Activated CD4-positive, alpha-beta T cell treated with anti-CD3 and anti-CD28 coated beads, Interleukin-2, amount 50 U/mL, for 48 hours (primary cell): ENCODE measurements at regions not wholly inside any gene's neighbourhood (a gene's known extent, or its start where the extent isn't known, plus 50 kb on each side); places are given as distances from the start of the nearest gene placed in this dataset.
"Not testable (repeated sequence)": the region's sequence is repeated elsewhere in the genome, so short reads cannot be mapped to it uniquely, and the experiment has no call there.

Experiments
- DNase-seq, 2 experiments: peaks; one replicate each; pipeline ENCODE4 v3.0.0-alpha.2; 2020

DNA sequence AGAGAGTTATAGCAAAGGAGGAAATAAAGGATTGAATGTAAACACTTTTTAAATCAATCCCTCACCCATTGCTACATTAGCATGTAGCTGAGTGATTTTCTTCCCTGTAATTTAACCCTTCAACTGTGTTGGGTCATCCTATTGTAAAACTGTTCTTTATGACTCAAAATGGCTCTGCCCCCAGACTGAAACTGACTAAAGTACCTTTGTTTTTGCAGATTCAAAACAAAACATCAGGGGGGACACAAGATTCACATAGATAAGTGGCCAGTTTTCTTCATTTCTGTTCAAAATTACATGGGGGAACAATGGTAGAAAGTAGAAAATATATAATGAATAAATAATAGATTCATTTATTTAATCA is 268.4 kb downstream of the IGSF11 start:
- DNase-seq = no peak

DNA sequence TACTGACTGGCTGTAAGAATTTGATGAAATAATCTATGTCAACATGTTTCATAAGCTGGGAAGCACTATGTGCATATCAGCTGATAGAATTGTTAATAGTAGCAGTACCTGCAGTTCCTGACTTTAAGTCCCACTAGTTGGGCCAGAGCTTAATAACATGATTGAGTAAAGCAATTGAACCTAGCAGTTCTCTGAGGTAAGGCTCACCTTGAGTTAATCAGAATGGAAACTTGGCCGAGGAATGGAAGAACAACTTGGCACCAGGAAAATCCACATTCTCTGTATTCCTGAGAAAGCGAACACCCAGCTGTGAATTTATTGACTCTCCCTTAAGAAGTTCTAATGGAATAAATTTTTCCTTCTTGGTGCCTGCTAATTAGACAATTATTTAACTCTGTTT is 262.6 kb downstream of the IGSF11 start:
- no peak for DNase-seq

DNA sequence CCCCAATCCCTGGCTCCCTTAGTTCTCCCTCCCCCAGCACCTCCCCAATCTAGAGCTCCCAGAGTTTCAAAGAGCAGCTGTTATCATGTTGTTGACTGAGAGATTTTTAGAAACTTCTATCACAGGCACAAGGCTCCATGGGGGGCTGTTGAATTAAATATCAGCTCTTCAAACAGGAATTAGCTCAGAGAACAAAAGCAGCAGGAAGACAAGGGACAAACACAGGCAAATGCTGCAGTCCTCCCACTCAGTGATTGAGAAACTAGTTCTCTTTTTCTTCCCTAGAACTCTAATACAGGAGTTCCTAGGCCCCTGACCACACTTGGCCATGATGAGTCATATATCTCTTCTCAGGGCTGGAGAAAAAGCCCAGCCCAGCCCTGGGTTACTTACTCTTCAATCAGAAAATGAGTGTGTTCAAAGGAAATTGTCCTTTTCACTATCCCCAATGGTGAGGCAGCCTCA is 262.1 kb downstream of the IGSF11 start:
- peak; percentile 4 to 6 for DNase-seq

DNA sequence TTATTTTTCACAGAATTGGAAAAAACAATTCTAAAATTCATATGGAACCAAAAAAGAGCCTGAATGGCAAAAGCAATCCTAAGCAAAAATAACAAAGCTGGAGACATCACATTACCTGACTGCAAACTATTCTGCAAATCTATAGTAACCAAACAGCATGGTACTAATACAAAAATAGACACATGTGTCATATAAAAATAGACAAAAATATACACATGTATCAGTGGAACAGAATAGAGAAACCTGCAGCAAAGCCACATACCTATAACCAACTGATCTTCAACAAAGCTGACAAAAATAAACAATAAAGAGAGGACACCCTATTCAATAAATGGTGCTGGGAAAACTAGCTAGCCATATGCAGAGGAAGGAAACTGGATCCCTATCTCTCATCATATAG is 259.6 kb downstream of the IGSF11 start:
- no peak for DNase-seq

DNA sequence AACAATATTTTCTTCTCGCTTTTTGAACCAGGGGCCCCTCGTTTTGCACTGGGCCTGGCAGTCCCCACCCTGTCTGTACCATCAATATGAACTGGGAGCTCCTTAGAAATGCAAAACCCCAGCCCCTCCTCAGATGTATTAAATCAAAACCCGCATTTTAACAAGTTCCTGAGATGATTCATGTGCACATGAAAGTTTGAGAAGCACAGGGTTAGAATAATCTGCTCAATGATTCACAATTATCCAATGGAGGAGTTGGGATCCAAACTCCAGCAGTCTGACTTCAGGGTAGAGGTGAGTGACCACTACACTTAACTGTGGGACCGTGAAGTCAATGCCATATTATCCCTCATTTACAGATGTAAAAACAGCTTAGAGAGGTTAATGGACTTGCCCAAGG is 256.4 kb downstream of the IGSF11 start:
- DNase-seq = no peak

DNA sequence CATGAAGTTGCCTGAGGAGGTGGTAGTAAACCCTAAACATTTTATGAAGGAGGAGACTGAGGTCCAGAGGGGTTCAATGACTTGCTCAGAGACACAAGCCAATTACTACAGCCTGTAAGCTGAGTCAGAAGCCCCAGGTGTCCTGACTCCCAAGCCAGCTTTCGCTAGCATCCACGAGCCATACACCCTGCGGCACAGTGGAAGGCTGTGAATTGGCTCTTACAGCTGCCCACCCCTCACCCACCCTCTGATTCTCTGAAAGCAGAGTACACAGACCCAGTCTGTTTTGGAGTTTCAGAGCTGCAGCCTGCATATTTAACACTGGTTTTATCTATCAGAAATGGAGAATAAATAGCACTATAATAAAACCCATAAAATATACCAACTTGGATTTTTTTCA is 253.4 kb downstream of the IGSF11 start:
- DNase-seq = no peak

DNA sequence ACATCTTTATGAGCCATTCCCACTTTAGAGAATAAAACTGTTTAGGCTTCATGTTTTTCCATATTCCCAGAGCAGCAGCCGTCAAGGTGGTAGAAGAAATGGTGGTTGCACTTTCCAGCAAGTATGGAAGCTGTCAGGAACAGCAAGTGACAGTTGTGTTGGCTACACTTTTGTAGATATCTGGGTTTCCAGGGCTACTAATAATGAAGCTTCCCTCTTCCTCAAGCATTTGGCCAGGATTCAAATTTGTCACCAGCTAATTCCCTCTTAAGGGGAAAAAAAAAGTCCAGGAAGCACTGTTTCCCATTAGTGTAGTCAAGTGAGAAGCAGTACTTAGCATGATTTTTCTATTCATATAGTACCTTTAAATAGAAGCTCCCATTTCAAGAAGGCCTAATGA is 252.8 kb downstream of the IGSF11 start:
- DNase-seq = no peak

DNA sequence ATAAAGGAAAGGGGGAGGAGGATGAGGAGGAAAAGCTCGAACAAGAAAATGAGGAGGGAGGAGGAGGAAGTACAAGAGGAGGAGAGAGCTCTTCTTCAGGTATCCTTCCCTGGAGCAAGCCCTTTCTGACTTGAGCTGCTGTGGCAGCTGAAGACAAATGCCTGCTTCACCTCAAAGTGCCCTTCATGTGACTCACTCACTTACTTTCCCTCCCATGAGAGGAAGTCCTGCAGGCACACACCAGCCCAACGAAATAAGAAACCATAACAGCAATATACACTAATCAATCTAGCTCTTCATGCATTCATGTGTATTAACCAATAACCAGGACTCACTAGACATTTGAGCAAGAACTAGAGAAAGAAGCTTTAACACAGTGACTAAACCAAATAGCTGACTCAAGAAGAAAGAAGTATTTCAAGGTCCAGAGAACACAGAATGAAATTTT is 251.9 kb downstream of the IGSF11 start:
- DNase-seq = no peak

DNA sequence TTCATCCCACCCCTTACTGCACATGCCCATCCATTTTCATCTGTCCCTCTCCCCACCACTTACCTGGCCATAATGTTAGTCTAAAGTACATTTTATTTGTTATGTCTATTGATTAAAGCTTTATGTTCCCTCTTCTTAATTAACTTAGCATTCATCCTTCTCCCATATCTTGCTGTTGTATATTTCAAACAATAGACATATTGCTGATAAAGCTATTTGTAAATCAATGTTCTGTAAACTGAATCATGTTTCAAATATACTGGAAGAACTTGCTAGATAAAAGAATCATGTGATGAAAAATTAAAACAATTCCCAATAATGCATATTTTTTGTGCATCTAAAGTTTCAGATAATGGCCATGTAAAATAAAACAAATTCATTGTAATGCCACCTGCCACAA is 249.2 kb downstream of the IGSF11 start:
- DNase-seq = no peak

DNA sequence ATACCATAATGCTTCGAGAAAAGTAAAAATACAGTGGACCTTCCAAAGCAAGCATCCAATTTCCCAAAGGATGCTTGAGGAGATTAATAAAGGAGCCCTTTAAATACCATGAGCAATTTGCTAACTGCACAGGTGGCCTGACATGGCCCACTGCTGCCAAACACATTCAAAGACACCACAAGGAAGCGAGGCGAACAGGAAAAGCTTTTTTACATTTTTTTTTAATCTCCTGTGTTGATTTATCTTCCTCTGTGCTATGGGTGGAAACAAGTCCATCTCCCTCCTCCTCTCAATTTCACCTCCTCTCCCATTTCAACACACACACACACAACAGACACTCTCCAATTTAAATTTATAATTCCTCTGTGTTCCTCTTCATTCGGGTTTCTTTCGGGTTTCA is 243.4 kb downstream of the IGSF11 start:
- no peak for DNase-seq

DNA sequence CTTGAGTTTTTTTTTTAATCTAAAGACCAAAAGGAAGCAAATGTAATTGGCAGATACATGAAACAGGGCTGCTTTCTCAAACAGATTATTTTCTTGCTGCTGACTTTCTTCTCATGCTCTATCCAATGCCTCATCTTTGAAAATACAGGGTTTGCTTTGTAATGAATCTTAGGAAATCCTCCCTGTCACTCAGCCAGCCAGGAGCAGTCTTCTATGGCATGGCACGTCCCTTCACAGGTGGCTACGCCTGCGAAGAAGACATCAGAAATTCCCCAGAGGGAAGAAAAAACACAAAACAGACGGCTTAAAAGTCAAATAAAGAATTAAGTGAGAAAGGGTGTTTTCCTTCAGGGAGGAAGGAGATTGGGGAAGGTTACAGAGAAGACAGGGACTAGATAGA is 242.5 kb downstream of the IGSF11 start:
- DNase-seq = no peak

DNA sequence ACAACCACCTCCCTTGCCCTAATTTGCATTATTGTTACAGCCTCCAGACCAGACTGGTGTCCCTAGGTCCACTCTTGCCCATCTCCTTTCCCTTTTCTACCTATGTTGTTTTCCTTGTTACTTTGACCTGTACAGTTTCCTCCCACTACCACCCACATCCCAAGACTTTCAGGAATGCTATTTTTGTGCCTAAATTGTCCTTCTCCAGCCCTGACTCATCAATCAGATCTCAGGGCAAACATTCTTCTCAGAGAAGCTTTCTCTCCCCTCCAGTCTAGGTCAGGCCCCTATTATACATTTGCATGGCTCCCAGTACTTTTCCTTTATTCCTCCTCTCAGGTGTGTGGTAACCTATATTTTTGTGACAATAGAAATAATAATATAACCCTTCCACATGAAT is 241.5 kb downstream of the IGSF11 start:
- no peak for DNase-seq

DNA sequence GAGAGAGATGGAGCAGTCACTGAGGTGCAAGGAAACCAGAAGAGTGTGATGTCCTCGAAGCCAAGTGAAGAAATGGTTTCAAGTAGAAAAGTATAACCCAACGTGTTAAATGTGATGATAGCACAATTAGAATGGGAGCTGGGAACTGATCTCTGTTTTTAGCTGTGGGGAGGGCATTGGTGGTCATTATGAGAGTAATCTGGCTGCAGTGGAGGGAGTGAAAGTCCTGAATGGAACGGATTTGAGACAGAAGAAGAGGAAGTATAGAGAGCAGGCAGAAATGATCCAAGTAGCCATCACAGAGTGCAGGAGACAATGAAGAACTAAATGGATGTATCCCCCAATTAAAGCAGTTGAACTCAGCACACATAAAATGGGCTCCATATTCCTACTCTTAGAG is 235.3 kb downstream of the IGSF11 start:
- DNase-seq = no peak

DNA sequence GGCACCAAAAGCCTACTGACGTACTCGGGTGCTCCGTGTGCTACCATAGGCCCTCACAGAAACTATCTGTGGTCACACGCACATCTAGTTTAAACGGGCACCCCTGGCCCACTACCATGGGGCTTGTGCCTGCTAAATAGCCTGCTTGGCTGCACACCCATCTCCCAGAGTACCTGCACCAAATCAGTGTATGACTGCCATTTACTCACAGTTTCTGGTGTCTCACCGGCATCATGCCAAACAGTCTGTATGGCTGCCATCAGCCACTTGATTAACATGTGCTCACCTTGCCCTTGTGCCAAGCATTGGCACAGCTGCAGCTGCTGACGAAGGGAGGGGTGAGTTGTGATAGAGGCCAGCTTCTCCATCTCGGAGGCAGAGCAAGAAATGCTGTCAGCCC is 232.7 kb downstream of the IGSF11 start:
- no peak for DNase-seq

DNA sequence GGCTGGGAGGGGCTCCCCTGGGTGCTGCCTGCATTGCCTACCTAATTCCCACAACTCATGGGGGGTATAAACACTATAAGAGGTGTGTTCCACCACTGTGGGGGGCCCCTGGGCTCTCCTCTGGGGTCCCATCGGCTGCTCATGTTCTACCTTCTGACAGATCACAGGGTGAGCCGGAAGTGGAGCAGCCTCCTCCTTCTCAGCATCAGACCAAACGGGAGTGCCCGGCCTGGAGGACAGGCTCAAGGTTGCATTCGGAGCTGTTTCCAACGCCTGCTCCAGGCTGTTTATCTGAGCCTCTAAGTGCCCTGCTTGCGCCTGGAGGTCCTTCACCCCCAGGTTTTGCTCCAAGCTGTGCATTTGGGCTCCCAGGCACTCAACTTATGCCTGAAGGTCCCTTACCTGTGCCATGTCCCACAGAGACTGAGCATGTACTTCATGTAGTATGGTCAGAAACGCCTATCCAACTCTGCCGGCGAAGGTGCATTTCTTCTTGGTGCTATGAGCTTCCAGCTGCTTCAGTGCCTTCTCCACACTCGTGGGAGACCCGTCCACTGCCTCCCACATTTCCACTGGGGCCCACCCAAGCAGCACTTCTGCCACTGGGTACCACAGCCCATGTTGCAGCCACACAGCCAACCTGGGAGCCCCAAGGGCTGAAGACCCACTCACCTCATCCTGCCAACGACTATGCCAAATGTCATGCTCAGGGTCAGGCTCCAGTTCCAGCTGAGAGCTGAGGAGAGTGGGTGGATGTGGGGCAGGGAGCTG is 232.1 kb downstream of the IGSF11 start:
- DNase-seq = no peak

DNA sequence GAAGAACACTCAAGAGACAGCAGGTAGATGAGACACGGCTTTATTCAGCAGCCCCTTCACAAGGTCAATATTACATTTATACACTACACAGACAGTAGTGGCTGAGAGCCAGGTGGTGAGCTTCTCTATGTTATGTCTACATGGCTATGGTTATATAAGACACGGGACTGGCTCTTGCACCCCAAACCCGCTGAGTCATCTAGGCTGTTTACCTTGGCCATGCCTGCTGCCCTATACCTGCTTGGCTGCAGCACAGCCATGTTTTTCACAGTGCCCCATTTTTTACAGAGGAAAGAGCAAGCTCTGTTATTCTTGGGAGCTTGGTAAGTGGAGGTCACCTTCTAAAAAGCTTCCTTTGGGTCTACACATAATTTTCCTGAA is 231.6 kb downstream of the IGSF11 start:
- no peak for DNase-seq

DNA sequence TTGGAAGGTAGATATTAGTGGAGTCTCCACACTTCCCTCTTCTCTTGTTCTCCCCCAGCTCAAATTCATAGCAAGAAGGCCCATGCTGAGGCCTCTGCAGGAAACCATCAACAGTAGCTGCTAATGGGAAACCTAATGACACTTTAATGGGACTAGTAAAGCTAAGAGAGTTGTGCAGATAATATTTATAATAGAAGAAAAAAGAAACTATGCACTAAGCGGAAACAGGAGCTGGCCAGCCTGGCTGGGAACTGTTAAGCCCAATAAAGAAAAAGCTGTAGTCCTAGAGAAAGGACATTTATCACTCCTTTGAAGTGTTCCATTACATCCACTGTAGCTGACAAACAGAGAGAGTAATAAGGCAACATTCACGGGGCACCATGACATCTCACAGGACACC is 229.6 kb downstream of the IGSF11 start:
- DNase-seq = no peak

DNA sequence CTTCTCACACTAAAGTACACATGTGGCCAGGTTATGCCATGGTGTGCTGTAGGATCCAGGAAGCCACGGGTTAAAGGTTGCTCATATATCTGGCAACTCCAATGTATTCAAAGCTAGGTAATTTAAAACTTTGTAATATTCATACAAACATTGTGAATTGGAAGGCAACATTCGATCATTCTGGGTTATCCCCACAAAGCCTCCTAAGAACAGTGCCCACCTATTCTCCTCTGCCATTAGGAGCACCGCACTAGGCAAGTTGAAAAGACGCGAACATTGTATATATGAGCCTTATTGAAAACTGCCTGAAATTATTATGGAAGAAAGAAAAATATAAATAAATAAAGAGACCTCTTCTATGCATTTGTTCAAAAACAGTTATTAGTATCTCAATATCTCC is 228.2 kb downstream of the IGSF11 start:
- DNase-seq = no peak

DNA sequence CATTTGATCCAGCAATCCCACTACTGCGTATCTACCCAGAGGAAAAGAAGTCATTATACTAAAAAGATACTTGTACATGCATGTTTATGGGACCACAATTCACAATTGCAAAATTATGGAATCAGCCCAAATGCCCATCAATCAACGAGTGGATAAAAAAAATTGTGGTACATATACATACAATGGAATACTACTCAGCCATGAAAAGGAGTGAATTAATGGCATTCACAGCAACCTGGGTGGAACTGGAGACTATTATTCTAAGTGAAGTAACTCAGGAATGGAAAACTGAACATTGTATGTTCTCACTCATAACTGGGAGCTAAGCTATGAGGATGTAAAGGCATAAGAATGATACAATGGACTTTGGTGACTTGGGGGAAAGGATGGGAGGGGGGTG is 227.3 kb downstream of the IGSF11 start:
- not testable (repeated sequence) for DNase-seq

DNA sequence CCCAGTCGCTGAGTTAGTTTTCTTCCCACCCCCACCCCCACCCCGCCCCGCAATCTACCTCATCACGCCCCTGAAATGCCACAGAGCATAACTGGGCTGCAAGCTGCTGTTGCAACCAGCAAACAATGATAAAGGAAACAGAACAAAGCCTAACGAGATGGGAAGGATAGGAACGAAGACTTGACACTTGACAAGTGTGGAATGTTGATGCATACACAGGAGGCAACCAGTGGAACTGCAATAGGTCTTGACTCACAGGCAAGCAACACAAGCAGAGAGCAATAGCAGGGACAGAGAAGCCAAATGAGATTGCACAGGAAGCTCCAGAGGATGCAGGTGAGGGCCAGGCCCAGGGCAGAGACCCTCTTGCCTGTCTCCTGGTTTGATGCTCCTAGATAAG is 225.9 kb downstream of the IGSF11 start:
- no peak for DNase-seq

DNA sequence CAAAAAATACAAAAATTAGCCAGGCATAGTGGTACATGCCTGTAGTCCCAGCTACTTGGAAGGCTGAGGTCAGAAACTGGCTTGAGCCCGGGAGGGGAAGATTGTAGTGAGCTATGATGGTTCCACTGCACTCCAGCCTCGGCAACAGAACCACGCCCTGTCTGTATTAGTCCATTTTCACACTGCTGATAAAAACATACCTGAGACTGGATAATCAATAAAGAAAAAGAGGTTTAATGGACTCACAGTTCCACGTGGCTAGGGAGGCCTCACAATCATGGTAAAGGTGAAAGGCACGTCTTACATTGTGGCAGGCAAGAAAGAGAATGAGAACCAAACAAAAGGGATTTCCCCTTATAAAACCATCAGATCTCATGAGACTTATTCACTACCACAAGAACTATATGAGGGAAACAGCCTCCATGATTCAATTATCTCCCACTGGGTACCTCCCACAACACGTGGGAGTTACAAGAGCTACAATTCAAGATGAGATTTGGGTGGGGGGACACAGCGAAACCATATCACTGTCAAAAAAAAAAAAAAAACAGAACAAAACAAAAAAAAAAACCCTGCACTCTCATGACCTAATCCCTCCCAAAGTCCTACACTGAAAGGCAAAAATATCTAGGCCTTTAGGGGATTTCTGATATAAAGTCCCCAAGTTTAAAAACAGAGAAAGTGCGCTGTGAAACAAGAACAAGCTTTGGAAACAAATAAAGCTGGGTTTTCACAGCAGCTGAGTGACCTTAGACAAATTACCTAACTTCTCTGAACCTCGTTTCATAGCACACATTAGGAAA is 224.7 kb downstream of the IGSF11 start:
- peak in 1 of 2 experiments; percentile 3 for DNase-seq

DNA sequence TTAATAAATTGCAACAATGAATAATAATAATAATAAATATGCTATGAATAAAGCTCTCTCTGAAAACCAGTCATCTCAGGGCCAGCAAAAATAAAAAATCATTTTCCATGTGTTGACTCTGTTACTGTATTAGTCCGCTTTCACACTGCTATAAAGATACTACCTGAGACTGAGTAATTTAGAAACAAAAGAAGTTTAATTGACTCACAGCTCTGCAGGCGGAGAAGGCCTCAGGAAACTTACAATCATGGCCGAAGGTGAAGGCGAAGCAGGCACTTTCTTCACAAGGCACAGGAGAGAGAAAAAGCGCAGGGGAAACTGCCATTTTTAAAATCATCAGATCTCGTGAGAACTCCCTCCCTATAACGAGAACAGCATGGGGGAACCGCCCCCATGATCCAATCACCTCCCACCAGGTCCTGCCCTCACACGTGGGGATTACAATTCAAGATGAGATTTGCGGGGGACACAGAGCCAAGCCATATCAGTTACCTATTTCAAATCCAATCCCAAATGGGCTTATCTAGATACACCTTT is 224.1 kb downstream of the IGSF11 start:
- no peak for DNase-seq

DNA sequence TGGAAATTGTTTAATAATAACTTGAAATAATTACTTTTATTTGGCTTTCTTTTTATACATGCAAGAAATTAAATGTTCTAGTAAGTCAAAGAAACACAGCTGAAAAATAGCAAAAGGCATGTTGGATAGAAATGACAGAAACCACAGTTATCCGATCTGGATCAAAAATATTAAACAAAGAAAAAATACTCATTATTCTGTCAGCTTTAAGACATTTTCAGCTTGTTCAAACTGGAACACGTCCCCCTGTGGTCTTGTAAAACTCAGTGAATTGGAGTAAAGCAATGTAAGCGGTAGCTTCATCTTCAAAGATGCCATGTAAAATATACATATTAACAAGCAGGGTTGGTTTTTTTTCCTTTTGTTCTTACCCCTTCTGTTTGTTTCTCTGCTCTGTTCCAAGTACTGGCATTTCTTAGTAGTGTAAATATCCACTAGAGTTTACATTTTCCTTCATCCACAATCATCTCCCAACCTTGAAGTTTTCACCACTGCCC is 223.4 kb downstream of the IGSF11 start:
- DNase-seq = no peak

DNA sequence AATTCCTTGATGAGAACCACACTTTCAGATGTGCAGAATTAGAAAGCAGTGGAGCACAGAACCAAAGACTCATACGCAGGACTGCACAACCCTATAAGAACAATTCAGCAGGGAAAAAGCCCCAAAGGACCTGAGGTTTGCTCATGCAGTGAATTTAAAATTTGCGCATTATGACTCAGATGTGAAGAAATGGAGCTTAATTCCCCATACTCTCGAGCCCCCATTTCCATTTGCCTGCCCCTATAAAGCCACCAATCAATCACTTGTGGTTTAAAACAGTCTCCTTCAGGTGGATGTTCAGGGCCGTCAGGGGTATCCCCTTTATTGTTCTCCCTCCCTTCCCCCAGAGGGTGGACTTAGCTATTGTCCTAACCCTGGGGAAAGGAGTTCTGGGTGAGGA is 221.2 kb downstream of the IGSF11 start:
- no peak for DNase-seq
